ENCODE measurements at regions not wholly inside any gene's neighbourhood (a gene's known extent, or its start where the extent isn't known, plus 50 kb on each side); places are given as distances from the start of the nearest gene placed in this dataset.

- no peak for DNase-seq
These were observed 436.9 kb downstream of the SLC4A3 start for GRCh38 chr2:220064111-220065030.

GRCh38 chr2:220065581-220065980, 438.2 kb downstream of the SLC4A3 start:
- no peak for DNase-seq

- DNase-seq = no peak
These were observed 441.4 kb downstream of the SLC4A3 start for GRCh38 chr2:220068846-220069245.

GRCh38 chr2:220070349-220070748, 442.9 kb downstream of the SLC4A3 start:
- DNase-seq = no peak

GRCh38 chr2:220071696-220072095, 444.3 kb downstream of the SLC4A3 start:
- DNase-seq = no peak

DNA sequence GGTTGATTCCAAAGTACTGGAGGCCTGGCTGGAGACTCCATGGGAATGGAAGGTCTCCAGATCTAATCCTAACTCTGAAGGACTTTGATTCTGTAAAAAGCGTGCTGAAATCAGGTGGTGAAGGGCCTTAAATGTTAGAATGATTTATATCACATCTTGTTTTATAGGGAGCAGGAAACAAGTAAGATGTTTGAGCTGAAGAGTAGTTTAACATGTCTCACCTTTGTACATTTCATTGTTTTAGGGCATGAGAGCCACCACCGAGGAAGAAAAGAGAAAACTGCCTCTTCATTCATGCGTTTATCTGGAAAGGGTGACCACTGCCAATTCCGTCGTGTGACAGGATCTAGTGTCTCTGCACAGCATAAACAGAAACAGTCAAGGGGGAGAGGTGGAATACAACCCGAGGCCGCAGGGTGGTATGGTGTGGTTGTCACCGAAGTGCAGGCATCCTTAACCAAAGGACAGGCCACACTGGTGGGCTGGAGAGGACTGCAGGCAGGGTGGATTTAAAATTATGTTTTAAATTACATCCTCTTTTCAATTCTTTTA, 445.3 kb downstream of the SLC4A3 start:
- DNase-seq = no peak

- no peak for DNase-seq
These were observed 448.4 kb downstream of the SLC4A3 start for GRCh38 chr2:220075835-220076234.

GRCh38 chr2:220076734-220077133, 449.3 kb downstream of the SLC4A3 start:
- DNase-seq = no peak

DNA sequence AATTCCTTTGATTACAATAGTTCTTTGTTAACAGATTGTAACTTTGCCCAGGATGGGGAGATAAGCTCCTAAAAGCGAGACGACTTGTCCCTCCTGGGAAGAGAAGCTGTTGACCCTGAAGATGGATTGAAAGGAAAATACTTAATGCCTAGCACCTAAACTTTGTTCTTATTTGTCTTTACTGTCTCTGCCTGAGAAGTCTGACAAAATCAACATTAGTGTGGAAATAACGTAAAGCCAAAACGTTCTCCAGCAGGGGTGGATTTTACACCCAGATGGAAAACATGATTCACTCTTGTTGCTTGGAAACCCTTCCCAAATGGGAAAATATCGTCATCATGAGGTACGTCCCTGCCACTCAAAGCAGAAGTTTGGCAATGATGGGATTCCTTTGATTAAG, 450.1 kb downstream of the SLC4A3 start:
- no peak for DNase-seq

DNA sequence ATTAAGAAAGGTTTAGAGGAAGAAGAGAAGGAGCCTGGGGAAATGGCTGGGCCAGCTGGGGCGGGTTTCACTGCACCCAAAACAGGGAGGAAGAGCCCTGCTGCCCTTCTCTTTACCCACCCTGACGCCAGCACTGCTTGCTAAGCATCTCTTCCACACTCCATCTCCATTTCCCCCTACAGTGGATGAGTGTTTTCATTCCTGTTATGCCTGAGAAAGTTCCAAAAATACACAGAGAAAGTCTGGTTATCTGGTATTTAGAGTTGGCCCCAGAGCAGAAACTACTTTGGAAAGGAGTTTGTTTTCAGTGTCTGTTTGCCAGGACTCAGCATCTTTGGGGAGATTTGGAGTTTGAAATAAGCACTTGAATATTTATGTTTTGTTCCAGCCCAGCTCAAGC, 451.0 kb downstream of the SLC4A3 start:
- no peak for DNase-seq

DNA sequence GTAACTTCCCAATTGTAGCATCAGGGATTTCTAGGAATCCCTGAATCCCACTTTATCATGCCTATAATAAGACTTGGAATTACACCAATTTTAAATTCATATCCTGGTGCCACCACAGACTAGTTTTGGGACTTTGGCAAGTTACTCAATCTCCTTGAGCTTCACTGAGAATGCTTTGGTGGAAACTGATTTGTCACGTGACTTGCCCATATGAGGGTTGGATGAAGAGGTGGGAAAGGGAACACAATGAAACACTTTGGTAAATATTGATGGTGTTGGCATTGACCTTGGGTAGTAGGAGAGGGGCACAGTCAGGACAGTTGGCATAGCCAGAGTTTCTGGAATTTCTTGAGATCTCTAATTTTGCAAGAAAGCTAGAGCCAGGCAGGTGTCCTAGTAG, 452.2 kb downstream of the SLC4A3 start:
- DNase-seq = no peak

DNA sequence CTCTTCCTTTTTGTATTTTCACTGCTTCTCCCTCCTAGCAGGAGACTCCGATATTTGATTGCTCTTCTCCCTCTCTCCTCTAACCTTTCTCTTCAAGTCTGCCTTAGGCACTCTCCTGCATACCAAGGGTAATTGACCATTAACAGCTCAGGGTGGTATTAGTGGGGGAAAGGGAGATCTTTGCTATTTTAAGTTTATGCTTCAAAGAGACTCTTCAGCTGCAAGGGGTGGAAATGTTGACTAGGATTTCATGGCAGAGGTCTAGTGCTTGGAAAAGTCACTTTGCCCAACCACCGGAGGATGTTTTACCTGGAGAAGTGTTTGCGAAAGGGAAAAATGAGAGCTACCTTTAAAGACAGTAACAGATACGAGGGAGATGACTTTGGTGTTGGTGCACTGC, 453.7 kb downstream of the SLC4A3 start:
- DNase-seq = no peak

GRCh38 chr2:220090050-220090449, 462.6 kb downstream of the SLC4A3 start:
- no peak for DNase-seq

- DNase-seq = no peak
These were observed 469.0 kb downstream of the SLC4A3 start for GRCh38 chr2:220096406-220096805.

DNA sequence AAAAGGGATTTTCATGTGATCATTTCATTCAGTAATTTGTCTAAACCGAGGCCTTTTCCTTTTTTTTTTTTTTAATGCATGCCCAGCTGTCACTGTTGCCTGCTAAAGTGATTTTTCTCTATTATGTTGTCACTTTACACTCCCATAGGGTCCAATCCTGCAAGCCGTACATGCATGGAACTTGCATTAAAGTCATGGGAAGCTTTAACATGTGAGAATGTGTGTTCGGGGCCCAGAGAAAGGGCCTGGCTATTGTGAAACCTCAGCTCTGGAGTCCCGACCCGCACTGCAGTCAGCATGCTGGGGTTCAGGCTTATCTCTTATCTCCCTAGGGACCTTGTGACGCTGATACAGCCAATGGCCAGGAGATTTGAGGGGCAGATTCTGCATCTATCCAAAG, 474.6 kb downstream of the SLC4A3 start:
- no peak for DNase-seq

GRCh38 chr2:220103596-220103995, 476.2 kb downstream of the SLC4A3 start:
- no peak for DNase-seq

DNA sequence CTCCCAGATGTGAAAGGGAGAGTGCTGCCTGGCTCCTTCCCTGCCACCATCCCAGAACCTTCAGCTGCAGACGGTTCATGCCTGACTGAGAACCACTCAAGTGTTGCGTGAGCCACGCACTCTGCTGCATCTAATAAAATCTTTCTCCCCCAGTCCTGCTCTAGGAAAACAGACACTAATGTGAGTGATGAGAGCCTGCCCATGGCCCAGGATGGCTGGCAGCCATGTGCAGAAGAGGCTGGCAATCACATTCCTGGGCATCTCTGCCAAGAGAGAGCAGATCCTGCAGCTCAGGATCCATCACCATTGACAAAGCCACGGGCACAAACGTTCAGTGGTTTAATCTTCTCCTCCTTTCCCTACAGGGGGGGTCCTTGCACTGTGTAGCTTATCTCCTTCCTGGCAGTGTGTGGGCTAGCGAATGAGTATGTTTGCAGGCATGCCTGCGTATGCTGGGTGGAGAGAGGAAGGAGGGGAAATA, 477.5 kb downstream of the SLC4A3 start:
- DNase-seq = no peak

DNA sequence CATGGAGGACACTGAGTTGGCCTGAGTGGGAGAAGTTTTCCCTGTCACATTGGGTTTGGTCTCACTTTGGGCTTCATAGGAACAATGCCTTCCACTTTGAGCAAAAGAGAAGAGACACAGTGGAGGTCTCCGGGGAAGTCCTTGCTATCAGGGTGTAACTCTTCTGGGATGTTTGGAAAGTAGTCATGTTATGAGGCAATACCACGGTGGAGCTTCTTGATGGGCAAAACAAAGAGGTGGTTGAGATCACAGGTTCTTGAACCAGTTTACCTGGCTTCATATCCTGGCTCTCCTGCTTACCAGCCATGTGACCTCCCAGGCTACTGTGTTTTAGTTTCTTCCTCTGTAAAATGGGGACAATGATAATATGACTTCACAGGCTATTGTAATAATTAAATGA, 478.6 kb downstream of the SLC4A3 start:
- no peak for DNase-seq

GRCh38 chr2:220107380-220107791, 480.0 kb downstream of the SLC4A3 start:
- no peak for DNase-seq

DNA sequence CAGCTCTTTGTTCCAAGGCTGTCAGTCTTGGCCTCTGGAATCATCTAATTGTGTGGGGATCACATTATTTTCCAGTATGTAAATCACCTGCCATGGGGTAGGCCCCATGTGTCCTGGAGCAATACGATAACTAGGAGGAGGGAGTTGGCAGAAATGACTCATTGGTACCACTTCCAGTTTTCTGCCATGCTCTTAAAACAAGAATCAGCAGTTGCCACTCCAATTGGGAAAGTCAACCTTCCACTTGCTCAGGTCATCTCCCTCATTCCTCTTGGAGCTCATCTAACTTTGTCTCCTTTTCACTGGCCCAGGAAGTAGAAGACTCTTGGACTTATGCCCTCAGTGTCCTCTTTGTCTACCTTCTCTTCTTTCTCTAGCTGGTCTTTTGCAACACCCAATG, 487.0 kb downstream of the SLC4A3 start:
- DNase-seq = no peak

DNA sequence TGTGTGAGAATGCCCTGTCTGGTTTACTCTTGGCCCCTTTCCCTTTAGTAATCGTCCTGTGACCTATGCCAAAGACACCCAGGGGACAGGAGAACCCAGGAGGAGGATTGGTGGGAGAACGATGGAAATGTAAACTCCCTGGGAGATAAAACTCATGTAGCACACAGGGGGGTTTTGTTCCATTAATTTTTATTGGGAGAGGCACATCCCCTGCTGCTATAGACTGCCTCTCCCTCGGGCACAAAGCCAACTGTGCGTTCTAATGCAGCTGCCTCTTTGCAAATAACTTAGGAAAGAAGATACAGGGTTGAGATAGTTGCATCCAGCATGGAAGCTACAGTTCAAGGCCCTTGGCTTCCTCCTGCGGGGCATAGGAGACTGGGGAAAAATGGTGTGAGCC, 489.6 kb downstream of the SLC4A3 start:
- no peak for DNase-seq

- no peak for DNase-seq
These were observed 492.6 kb downstream of the SLC4A3 start for GRCh38 chr2:220120041-220120440.

GRCh38 chr2:220123751-220124150, 496.3 kb downstream of the SLC4A3 start:
- no peak for DNase-seq

DNA sequence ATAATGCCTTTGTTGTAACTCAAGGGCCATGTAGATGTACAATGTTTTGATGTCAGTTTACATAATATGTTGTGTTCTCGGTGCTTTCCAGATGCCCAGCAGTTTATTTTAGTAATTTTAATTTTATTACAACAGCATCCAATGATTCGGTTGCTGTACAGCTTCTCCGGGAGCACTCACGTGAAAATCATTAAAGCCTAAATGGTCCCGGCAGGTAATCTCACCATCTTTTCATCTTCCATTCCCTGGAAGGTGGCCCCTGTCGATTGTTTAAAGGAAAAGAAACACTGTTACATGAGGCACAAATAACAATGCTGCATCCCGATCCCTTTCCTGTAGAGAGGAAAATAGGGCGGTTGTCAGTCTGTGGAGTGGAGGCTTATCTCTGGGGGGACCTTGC, 498.1 kb downstream of the SLC4A3 start:
- DNase-seq = no peak

DNA sequence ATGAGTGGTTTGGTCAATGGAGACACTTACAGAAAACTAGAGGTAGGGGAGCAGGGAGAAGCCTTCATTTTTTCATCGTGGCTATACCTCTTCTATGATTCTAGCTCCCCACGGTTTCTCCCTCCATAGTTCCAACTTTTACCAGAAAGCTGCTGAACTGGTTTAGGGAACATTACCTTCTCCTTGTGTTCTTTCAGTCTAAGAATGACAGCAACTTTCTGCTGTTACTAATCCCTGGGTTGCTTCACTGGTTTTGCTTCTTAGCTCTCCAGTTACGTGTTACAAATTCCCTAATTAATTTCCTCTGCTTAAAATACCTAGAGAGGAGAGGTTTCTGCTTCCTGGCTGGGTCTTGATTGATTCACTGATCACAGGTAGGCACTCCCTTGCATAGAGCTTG, 499.9 kb downstream of the SLC4A3 start:
- no peak for DNase-seq
